GM23338 (cell line): ENCODE measurements at regions not wholly inside any gene's neighbourhood (a gene's known extent, or its start where the extent isn't known, plus 50 kb on each side); places are given as distances from the start of the nearest gene placed in this dataset.

ENCODE experiments used
- ATAC-seq: fragments of 200-7000 bp; cut with Tn5 transposase; 3 replicates; pipeline ENCODE4 v1.9.1; 2020
- DNase-seq: peaks from one replicate; pipeline ENCODE4 v3.0.0-alpha.2; 2015; ENCODE audit warnings: low spot score
- H2AFZ ChIP-seq: fragments of 200-600 bp; sonication (generic); 2 replicates; pipeline ENCODE4 v1.8.0; 2016; ENCODE audit warnings: antibody characterized with exemption, mild to moderate bottlenecking, moderate library complexity
- H3F3A ChIP-seq: fragments of 200-600 bp; sonication (generic); replicated peaks from 2 replicates; pipeline ENCODE4 v1.8.0; 2017; ENCODE audit warnings: antibody characterized with exemption, mixed run types, low read depth
- H3K27ac ChIP-seq: fragments of 200-600 bp; sonication (generic); 2 replicates; pipeline ENCODE4 v1.6.1; 2016; ENCODE audit warnings: low read depth
- H3K27me3 ChIP-seq: fragments of 200-600 bp; sonication (generic); 2 replicates; pipeline ENCODE4 v1.8.0; 2016; ENCODE audit warnings: mild to moderate bottlenecking, mixed run types, moderate library complexity; ENCODE audit not compliant: insufficient read depth
- H3K36me3 ChIP-seq: fragments of 200-600 bp; sonication (generic); 2 replicates; pipeline ENCODE4 v1.8.0; 2016; ENCODE audit warnings: mild to moderate bottlenecking; ENCODE audit not compliant: insufficient read depth
- H3K4me1 ChIP-seq: fragments of 200-600 bp; sonication (generic); 2 replicates; pipeline ENCODE4 v1.8.0; 2016; ENCODE audit warnings: mild to moderate bottlenecking, moderate library complexity; ENCODE audit not compliant: insufficient read depth
- H3K4me2 ChIP-seq: fragments of 200-600 bp; sonication (generic); 2 replicates; pipeline ENCODE4 v1.7.1; 2017; ENCODE audit warnings: mixed run types
- H3K4me3 ChIP-seq: fragments of 200-600 bp; sonication (generic); 2 replicates; pipeline ENCODE4 v1.6.1; 2016; ENCODE audit warnings: mixed run types
- H3K79me2 ChIP-seq: fragments of 200-600 bp; sonication (generic); replicated peaks from 2 replicates; pipeline ENCODE4 v1.8.0; 2017; ENCODE audit warnings: mild to moderate bottlenecking; ENCODE audit not compliant: insufficient read depth
- H3K9me2 ChIP-seq: fragments of 200-600 bp; sonication (generic); 2 replicates; pipeline ENCODE4 v1.8.0; 2017; ENCODE audit not compliant: insufficient read depth
- H4K20me1 ChIP-seq: fragments of 200-600 bp; sonication (generic); replicated peaks from 2 replicates; pipeline ENCODE4 v1.8.0; 2017; ENCODE audit warnings: mild to moderate bottlenecking; ENCODE audit not compliant: insufficient read depth
- H3K27ac Mint-ChIP-seq: 2 replicates; pipeline ENCODE4 v1.8.0; 2020; ENCODE audit warnings: inconsistent platforms, mild to moderate bottlenecking, moderate library complexity, mixed read lengths
- H3K27me3 Mint-ChIP-seq: 3 replicates; pipeline ENCODE4 v1.8.0; 2022; ENCODE audit warnings: low read depth, mild to moderate bottlenecking, moderate library complexity, mixed read lengths, inconsistent platforms; ENCODE audit not compliant: insufficient read depth, poor library complexity
- H3K36me3 Mint-ChIP-seq: 3 replicates; pipeline ENCODE4 v1.8.0; 2021; ENCODE audit warnings: low read depth, mild to moderate bottlenecking, inconsistent platforms, moderate library complexity, mixed read lengths
- H3K4me1 Mint-ChIP-seq: 3 replicates; pipeline ENCODE4 v1.8.0; 2020; ENCODE audit warnings: mild to moderate bottlenecking, inconsistent platforms, mixed read lengths
- H3K4me3 Mint-ChIP-seq: 3 replicates; pipeline ENCODE4 v1.8.0; 2021; ENCODE audit warnings: moderate library complexity, mild to moderate bottlenecking, inconsistent platforms, mixed read lengths
- H3K9me3 Mint-ChIP-seq: 3 replicates; pipeline ENCODE4 v1.8.0; 2020; ENCODE audit warnings: moderate library complexity, mild to moderate bottlenecking, inconsistent platforms, mixed read lengths
- CREB1 ChIP-seq: fragments of 250-450 bp; sonication (Bioruptor Pico); IDR thresholded peaks from 2 replicates; pipeline ENCODE4 v1.5.0; 2020; ENCODE audit warnings: low read depth, mild to moderate bottlenecking, moderate library complexity
- CTCF ChIP-seq, 2 experiments: fragments of 200-600 bp in 1 of 2; sonication (generic) in 1 of 2; conservative IDR thresholded peaks; 2 replicates each; pipeline versions ENCODE4 v1.5.1 to v1.6.1; 2016 to 2017; ENCODE audit warnings: antibody characterized with exemption in 2 of 2, low read depth in 2 of 2, mild to moderate bottlenecking in 2 of 2, moderate library complexity in 1 of 2
- ETS1 ChIP-seq: IDR thresholded peaks from 2 replicates; pipeline ENCODE4 v1.6.1; 2016; ENCODE audit warnings: antibody characterized with exemption
- EZH2 ChIP-seq: fragments of 200-600 bp; sonication (generic); IDR thresholded peaks from one replicate; pipeline ENCODE4 v1.8.0; 2017; ENCODE audit warnings: antibody characterized with exemption, mild to moderate bottlenecking, low read depth; ENCODE audit not compliant: unreplicated experiment
- EZH2phosphoT487 ChIP-seq: fragments of 200-600 bp; sonication (generic); IDR thresholded peaks from one replicate; pipeline ENCODE4 v1.8.1; 2018; ENCODE audit warnings: antibody characterized with exemption; ENCODE audit not compliant: unreplicated experiment
- JUNB ChIP-seq: IDR thresholded peaks from one replicate; pipeline ENCODE4 v1.6.1; 2016; ENCODE audit warnings: antibody characterized with exemption; ENCODE audit not compliant: unreplicated experiment
- NANOG ChIP-seq: IDR thresholded peaks from 2 replicates; pipeline ENCODE4 v1.6.1; 2016; ENCODE audit warnings: antibody characterized with exemption, borderline replicate concordance
- POLR2AphosphoS5 ChIP-seq: IDR thresholded peaks from 2 replicates; pipeline ENCODE4 v1.6.1; 2016; ENCODE audit warnings: antibody characterized with exemption, low read depth
- REST ChIP-seq: IDR thresholded peaks from one replicate; pipeline ENCODE4 v1.6.1; 2018; ENCODE audit warnings: antibody characterized with exemption; ENCODE audit not compliant: unreplicated experiment
- STAT1 ChIP-seq: IDR thresholded peaks from one replicate; pipeline ENCODE4 v1.6.1; 2016; ENCODE audit warnings: antibody characterized with exemption; ENCODE audit not compliant: unreplicated experiment
- ZNF114 ChIP-seq: fragments of 250-450 bp; sonication (Bioruptor Pico); IDR thresholded peaks from 2 replicates; pipeline ENCODE4 v1.5.0; 2020; ENCODE audit warnings: mild to moderate bottlenecking, moderate library complexity
- ZNF331 ChIP-seq: fragments of 250-450 bp; sonication (Bioruptor Pico); IDR thresholded peaks from 2 replicates; pipeline ENCODE4 v1.5.0; 2020; ENCODE audit warnings: low read depth, mild to moderate bottlenecking, moderate library complexity
- ZNF462 ChIP-seq: fragments of 250-450 bp; sonication (Bioruptor Pico); IDR thresholded peaks from 2 replicates; pipeline ENCODE4 v1.5.0; 2020; ENCODE audit warnings: mild to moderate bottlenecking, moderate library complexity

GRCh38 chr2:22600999-22601398 lies 784.0 kb upstream of the KLHL29 start:
- TF ChIP-seq EZH2phosphoT487: no peak
- TF ChIP-seq JUNB: no peak
- TF ChIP-seq NANOG: no peak
- TF ChIP-seq CREB1: no peak
- TF ChIP-seq ZNF462 (CRISPR knock-in tag): no peak
- no peak for TF ChIP-seq ZNF114 (CRISPR knock-in tag)
- TF ChIP-seq ETS1: no peak
- TF ChIP-seq EZH2: no peak
- no peak for TF ChIP-seq CTCF (conservative IDR thresholded peaks at IDR 0.05; ENCODE audit: low read depth in 2 of 2)
- no peak for TF ChIP-seq REST
- TF ChIP-seq STAT1: no peak
- no peak for TF ChIP-seq ZNF331 (CRISPR knock-in tag)
- no peak for TF ChIP-seq POLR2AphosphoS5
- Histone ChIP-seq H3K9me2 (no peaks in the 10 kb centered on the region), H2AFZ (no peak overlapping the region), H3K4me3 (no peak overlapping the region), H3K27ac (no peak overlapping the region), H3F3A (no peaks in the 10 kb centered on the region), H3K79me2 (no peaks in the 10 kb centered on the region), H3K27me3 (no peaks in the 10 kb centered on the region), H3K4me1 (no peaks in the 10 kb centered on the region), H3K4me2 (no peak overlapping the region), H3K36me3 (no peaks in the 10 kb centered on the region), H4K20me1 (no peaks in the 10 kb centered on the region)
- Mint-ChIP-seq H3K36me3 (no peaks in the 10 kb centered on the region), H3K4me1 (peaks cover 16% of the 10 kb centered on the region), H3K27me3 (peaks cover 3% of the 10 kb centered on the region), H3K4me3 (no peak overlapping the region), H3K9me3 (no peaks in the 10 kb centered on the region), H3K27ac (no peak overlapping the region)
- DNase-seq (no peak), ATAC-seq (no peak)
